ENCODE measurements at regions not wholly inside any gene's neighbourhood (a gene's known extent, or its start where the extent isn't known, plus 50 kb on each side); places are given as distances from the start of the nearest gene placed in this dataset.

DNA sequence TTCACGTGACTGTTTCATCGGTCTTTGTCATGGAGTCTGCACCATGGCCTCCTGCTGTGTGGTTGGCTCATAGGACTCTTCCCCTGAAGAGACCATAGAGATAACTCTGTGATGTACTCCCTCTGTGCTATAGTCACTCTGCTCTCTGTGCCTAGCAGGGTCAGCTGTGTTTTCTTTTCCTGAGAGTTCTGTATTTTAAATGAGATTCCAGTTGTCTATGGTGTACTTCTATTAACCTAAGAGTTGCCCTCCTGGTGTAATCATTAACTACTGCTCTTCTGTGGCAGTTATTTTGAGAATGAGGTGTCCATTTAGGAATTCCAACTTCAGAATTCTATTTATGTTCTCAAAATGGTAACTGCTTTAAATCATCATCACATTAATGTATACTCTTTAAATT is 114.5 kb upstream of the ARPP21 start:
- H3K27me3 ChIP-seq (ENCODE audit: control insufficient read depth, insufficient read depth, low read length, poor library complexity, severe bottlenecking): no peaks in the 10 kb centered on the region
- no peak overlapping the region for H3K4me3 ChIP-seq (ENCODE audit: insufficient read depth, low read depth, low read length)
- 78 to 86% methylated on average over 2 of the region's 2 CpGs for WGBS, 2 experiments
- no peaks in the 10 kb centered on the region for H3K4me1 ChIP-seq (ENCODE audit: control insufficient read depth, insufficient read depth, low read length)
- no peak overlapping the region for H3K27ac ChIP-seq (ENCODE audit: insufficient read depth, low read depth, low read length, poor library complexity, severe bottlenecking)
- no peaks in the 10 kb centered on the region for H3K9me3 ChIP-seq (ENCODE audit: control insufficient read depth, low read length)
- no peaks in the 10 kb centered on the region for H3K36me3 ChIP-seq (ENCODE audit: control insufficient read depth, insufficient read depth, low read length)

DNA sequence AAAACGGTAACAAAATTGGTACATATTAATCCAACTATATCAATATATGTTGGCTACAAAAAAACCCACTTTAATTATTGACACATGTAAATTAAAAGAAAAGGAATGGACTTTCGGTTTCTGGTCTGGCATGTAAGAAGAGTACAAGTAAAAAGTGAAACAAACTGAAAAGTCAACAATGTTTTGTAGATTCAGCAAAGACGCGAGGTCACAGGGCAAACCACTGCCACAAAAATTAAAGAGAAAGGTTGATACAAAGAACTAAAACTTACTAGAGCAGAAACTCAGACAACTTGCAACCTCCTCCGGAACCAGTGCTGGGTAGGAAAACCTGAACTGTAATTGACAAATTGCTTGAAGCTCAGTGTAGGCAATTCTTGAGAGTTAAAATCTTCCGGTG is 110.6 kb upstream of the ARPP21 start:
- no peaks in the 10 kb centered on the region for H3K36me3 ChIP-seq (ENCODE audit: control insufficient read depth, insufficient read depth, low read length)
- H3K27ac ChIP-seq (ENCODE audit: insufficient read depth, low read depth, low read length, poor library complexity, severe bottlenecking): no peak overlapping the region
- WGBS, 2 experiments: 96 to 97% methylated on average over 5 to 6 of the region's 6 CpGs
- no peaks in the 10 kb centered on the region for H3K27me3 ChIP-seq (ENCODE audit: control insufficient read depth, insufficient read depth, low read length, poor library complexity, severe bottlenecking)
- H3K9me3 ChIP-seq (ENCODE audit: control insufficient read depth, low read length): no peaks in the 10 kb centered on the region
- H3K4me3 ChIP-seq (ENCODE audit: insufficient read depth, low read depth, low read length): no peak overlapping the region
- no peaks in the 10 kb centered on the region for H3K4me1 ChIP-seq (ENCODE audit: control insufficient read depth, insufficient read depth, low read length)

DNA sequence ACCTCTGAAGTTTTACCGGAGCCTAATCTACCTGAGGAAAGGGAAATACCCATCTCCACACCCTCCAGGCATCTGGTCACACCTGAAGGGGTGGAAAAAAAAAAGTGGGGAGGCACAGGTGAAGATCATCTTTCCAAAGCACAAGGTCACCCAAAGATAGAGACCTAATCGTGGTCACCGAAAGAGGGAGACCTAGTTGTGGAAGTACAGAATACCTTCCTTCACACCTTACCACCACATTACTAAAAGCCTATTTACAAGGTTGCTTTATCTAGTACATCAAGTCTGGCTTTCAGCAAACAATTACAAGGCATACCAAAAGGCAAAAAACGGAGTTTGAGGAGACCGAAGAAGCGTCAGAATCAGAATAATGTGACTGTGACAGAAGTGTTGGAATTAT is 110.0 kb upstream of the ARPP21 start:
- Histone ChIP-seq H3K9me3 (ENCODE audit: control insufficient read depth, low read length) (no peaks in the 10 kb centered on the region), H3K4me1 (ENCODE audit: control insufficient read depth, insufficient read depth, low read length) (no peaks in the 10 kb centered on the region), H3K4me3 (ENCODE audit: insufficient read depth, low read depth, low read length) (no peak overlapping the region), H3K27me3 (ENCODE audit: control insufficient read depth, insufficient read depth, low read length, poor library complexity, severe bottlenecking) (no peaks in the 10 kb centered on the region), H3K36me3 (ENCODE audit: control insufficient read depth, insufficient read depth, low read length) (no peaks in the 10 kb centered on the region), H3K27ac (ENCODE audit: insufficient read depth, low read depth, low read length, poor library complexity, severe bottlenecking) (no peak overlapping the region)
- 95 to 98% methylated on average over 6 of the region's 6 CpGs for WGBS, 2 experiments

DNA sequence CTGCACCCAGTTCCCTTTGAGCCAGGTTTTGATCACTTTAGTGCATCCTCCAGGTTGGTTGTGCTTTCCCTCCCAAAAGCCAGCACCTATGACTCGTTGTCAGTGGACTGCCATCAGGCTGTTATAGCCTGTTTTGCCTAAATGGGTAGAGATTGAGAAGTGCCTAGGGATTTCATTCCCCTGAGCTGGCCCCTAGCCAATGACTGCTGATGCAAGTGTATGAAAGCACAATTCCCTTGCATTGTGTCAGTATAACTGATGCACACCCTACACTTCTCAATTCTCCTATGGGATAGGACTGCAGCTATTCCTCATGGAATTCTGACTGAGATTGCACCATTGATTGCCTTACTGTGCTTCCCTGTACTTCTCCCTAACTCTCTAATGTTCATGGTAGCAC is 102.1 kb upstream of the ARPP21 start:
- Histone ChIP-seq H3K4me3 (ENCODE audit: insufficient read depth, low read depth, low read length) (no peak overlapping the region), H3K27ac (ENCODE audit: insufficient read depth, low read depth, low read length, poor library complexity, severe bottlenecking) (no peak overlapping the region), H3K9me3 (ENCODE audit: control insufficient read depth, low read length) (no peaks in the 10 kb centered on the region), H3K4me1 (ENCODE audit: control insufficient read depth, insufficient read depth, low read length) (no peaks in the 10 kb centered on the region), H3K27me3 (ENCODE audit: control insufficient read depth, insufficient read depth, low read length, poor library complexity, severe bottlenecking) (no peaks in the 10 kb centered on the region), H3K36me3 (ENCODE audit: control insufficient read depth, insufficient read depth, low read length) (no peaks in the 10 kb centered on the region)
- WGBS, 2 experiments: 74 to 86% methylated on average over 1 of the region's 1 CpG

DNA sequence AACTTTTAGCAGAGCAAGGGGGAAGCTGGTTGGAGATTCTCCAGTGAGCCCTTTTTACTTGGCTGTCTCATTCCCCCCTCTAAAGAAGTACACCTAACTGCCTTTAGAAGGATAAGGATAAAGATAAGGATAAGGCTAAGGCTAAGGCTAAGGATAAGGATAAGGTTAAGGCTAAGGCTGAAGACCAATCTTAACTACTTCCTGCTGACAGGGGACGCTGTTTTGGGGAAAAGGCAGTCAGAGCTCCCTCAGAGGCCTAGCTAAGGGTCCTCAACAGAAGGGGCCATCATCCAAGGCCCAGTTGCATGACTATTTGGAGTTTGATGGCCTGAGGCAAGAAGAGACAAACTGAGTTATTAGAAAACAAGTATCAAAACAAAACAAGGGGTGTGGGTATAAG is 94.3 kb upstream of the ARPP21 start:
- H3K4me3 ChIP-seq (ENCODE audit: insufficient read depth, low read depth, low read length): no peak overlapping the region
- no peaks in the 10 kb centered on the region for H3K9me3 ChIP-seq (ENCODE audit: control insufficient read depth, low read length)
- WGBS, 2 experiments: 85 to 91% methylated on average over 1 of the region's 1 CpG
- no peak overlapping the region for H3K27ac ChIP-seq (ENCODE audit: insufficient read depth, low read depth, low read length, poor library complexity, severe bottlenecking)
- no peaks in the 10 kb centered on the region for H3K27me3 ChIP-seq (ENCODE audit: control insufficient read depth, insufficient read depth, low read length, poor library complexity, severe bottlenecking)
- no peaks in the 10 kb centered on the region for H3K4me1 ChIP-seq (ENCODE audit: control insufficient read depth, insufficient read depth, low read length)
- H3K36me3 ChIP-seq (ENCODE audit: control insufficient read depth, insufficient read depth, low read length): no peaks in the 10 kb centered on the region

DNA sequence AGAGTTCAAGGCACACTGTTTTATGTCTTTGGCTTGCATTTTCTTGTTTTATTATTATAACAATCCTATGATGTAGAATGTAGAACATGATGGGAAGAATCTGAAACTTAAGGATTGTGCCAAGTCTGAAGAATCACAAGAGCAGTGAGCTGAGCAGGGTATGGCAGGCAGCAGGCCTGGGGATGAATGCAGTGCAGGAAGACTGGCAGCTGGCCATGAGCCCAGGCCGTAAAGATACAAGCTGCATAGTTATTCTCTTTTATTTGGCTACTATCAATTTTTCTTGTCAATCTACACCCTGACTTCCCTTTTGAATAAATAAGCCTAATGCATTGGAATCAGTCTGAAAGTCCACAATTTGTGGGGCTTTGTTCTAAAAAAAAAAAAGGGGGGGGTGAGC is 89.6 kb upstream of the ARPP21 start:
- no peaks in the 10 kb centered on the region for H3K4me1 ChIP-seq (ENCODE audit: control insufficient read depth, insufficient read depth, low read length)
- H3K9me3 ChIP-seq (ENCODE audit: control insufficient read depth, low read length): no peaks in the 10 kb centered on the region
- WGBS, 2 experiments: 89 to 95% methylated on average over 1 of the region's 1 CpG
- H3K4me3 ChIP-seq (ENCODE audit: insufficient read depth, low read depth, low read length): no peak overlapping the region
- no peaks in the 10 kb centered on the region for H3K36me3 ChIP-seq (ENCODE audit: control insufficient read depth, insufficient read depth, low read length)
- H3K27ac ChIP-seq (ENCODE audit: insufficient read depth, low read depth, low read length, poor library complexity, severe bottlenecking): no peak overlapping the region
- no peaks in the 10 kb centered on the region for H3K27me3 ChIP-seq (ENCODE audit: control insufficient read depth, insufficient read depth, low read length, poor library complexity, severe bottlenecking)

DNA sequence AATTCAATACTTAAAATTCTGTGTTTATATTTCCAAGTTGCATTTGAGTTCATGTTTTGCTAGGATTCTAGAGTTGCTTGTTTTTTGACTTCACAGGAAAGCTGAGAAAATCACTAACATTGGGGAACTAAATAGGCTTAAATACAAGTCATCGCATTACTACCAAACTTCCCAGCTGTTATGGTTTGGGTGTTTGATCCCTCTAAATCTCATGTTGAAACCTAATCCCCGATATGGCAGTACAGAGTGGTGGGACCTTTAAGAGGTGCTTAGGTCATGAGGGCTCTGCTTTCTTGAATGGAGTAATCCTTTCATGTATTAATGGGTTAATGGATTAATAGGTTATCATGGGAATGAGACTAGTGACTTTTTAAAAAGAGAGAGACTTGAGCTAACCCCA is 77.2 kb upstream of the ARPP21 start:
- 97 to 100% methylated on average over 1 to 2 of the region's 2 CpGs for WGBS, 2 experiments

DNA sequence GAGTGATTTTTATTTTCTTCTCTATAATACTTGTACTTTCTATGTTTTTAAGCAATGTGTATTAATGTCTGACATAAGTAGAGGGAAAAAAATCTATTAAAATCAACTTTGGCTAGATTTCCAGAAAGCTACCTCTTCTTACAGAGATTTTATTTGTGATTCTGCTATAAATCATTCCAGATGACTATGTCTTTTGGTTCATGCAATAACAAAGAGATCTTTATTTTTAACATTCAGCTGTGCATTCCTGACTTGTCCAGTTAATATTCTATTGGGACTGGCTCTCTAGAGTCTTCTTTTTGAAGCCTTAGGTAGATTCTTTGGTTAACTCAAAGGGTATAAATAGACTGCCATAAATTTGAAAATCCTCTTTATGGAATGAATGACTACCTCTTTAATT is 74.3 kb upstream of the ARPP21 start:
- Histone ChIP-seq H3K27ac (ENCODE audit: insufficient read depth, low read depth, low read length, poor library complexity, severe bottlenecking) (no peak overlapping the region), H3K4me1 (ENCODE audit: control insufficient read depth, insufficient read depth, low read length) (no peaks in the 10 kb centered on the region), H3K27me3 (ENCODE audit: control insufficient read depth, insufficient read depth, low read length, poor library complexity, severe bottlenecking) (no peaks in the 10 kb centered on the region), H3K36me3 (ENCODE audit: control insufficient read depth, insufficient read depth, low read length) (no peaks in the 10 kb centered on the region), H3K4me3 (ENCODE audit: insufficient read depth, low read depth, low read length) (no peak overlapping the region), H3K9me3 (ENCODE audit: control insufficient read depth, low read length) (no peaks in the 10 kb centered on the region)

More for the DNA sequence above, 77.2 kb upstream of the ARPP21 start:
- Histone ChIP-seq H3K36me3 (ENCODE audit: control insufficient read depth, insufficient read depth, low read length) (no peaks in the 10 kb centered on the region), H3K4me3 (ENCODE audit: insufficient read depth, low read depth, low read length) (no peak overlapping the region), H3K4me1 (ENCODE audit: control insufficient read depth, insufficient read depth, low read length) (no peaks in the 10 kb centered on the region), H3K27me3 (ENCODE audit: control insufficient read depth, insufficient read depth, low read length, poor library complexity, severe bottlenecking) (no peaks in the 10 kb centered on the region), H3K27ac (ENCODE audit: insufficient read depth, low read depth, low read length, poor library complexity, severe bottlenecking) (no peak overlapping the region), H3K9me3 (ENCODE audit: control insufficient read depth, low read length) (no peaks in the 10 kb centered on the region)

Data from ectodermal cell (in vitro differentiated cells).